GM23338 (cell line): ENCODE measurements at regions not wholly inside any gene's neighbourhood (a gene's known extent, or its start where the extent isn't known, plus 50 kb on each side); places are given as distances from the start of the nearest gene placed in this dataset.

Experiments
- ATAC-seq: fragments of 200-7000 bp; cut with Tn5 transposase; 3 replicates; pipeline ENCODE4 v1.9.1; 2020
- DNase-seq: peaks from one replicate; pipeline ENCODE4 v3.0.0-alpha.2; 2015; ENCODE audit warnings: low spot score
- H2AFZ ChIP-seq: fragments of 200-600 bp; sonication (generic); 2 replicates; pipeline ENCODE4 v1.8.0; 2016; ENCODE audit warnings: antibody characterized with exemption, mild to moderate bottlenecking, moderate library complexity
- H3F3A ChIP-seq: fragments of 200-600 bp; sonication (generic); replicated peaks from 2 replicates; pipeline ENCODE4 v1.8.0; 2017; ENCODE audit warnings: antibody characterized with exemption, mixed run types, low read depth
- H3K27ac ChIP-seq: fragments of 200-600 bp; sonication (generic); 2 replicates; pipeline ENCODE4 v1.6.1; 2016; ENCODE audit warnings: low read depth
- H3K27me3 ChIP-seq: fragments of 200-600 bp; sonication (generic); 2 replicates; pipeline ENCODE4 v1.8.0; 2016; ENCODE audit warnings: mild to moderate bottlenecking, mixed run types, moderate library complexity; ENCODE audit not compliant: insufficient read depth
- H3K36me3 ChIP-seq: fragments of 200-600 bp; sonication (generic); 2 replicates; pipeline ENCODE4 v1.8.0; 2016; ENCODE audit warnings: mild to moderate bottlenecking; ENCODE audit not compliant: insufficient read depth
- H3K4me1 ChIP-seq: fragments of 200-600 bp; sonication (generic); 2 replicates; pipeline ENCODE4 v1.8.0; 2016; ENCODE audit warnings: mild to moderate bottlenecking, moderate library complexity; ENCODE audit not compliant: insufficient read depth
- H3K4me2 ChIP-seq: fragments of 200-600 bp; sonication (generic); 2 replicates; pipeline ENCODE4 v1.7.1; 2017; ENCODE audit warnings: mixed run types
- H3K4me3 ChIP-seq: fragments of 200-600 bp; sonication (generic); 2 replicates; pipeline ENCODE4 v1.6.1; 2016; ENCODE audit warnings: mixed run types
- H3K79me2 ChIP-seq: fragments of 200-600 bp; sonication (generic); replicated peaks from 2 replicates; pipeline ENCODE4 v1.8.0; 2017; ENCODE audit warnings: mild to moderate bottlenecking; ENCODE audit not compliant: insufficient read depth
- H3K9me2 ChIP-seq: fragments of 200-600 bp; sonication (generic); 2 replicates; pipeline ENCODE4 v1.8.0; 2017; ENCODE audit not compliant: insufficient read depth
- H4K20me1 ChIP-seq: fragments of 200-600 bp; sonication (generic); replicated peaks from 2 replicates; pipeline ENCODE4 v1.8.0; 2017; ENCODE audit warnings: mild to moderate bottlenecking; ENCODE audit not compliant: insufficient read depth
- H3K27ac Mint-ChIP-seq: 2 replicates; pipeline ENCODE4 v1.8.0; 2020; ENCODE audit warnings: inconsistent platforms, mild to moderate bottlenecking, moderate library complexity, mixed read lengths
- H3K27me3 Mint-ChIP-seq: 3 replicates; pipeline ENCODE4 v1.8.0; 2022; ENCODE audit warnings: low read depth, mild to moderate bottlenecking, moderate library complexity, mixed read lengths, inconsistent platforms; ENCODE audit not compliant: insufficient read depth, poor library complexity
- H3K36me3 Mint-ChIP-seq: 3 replicates; pipeline ENCODE4 v1.8.0; 2021; ENCODE audit warnings: low read depth, mild to moderate bottlenecking, inconsistent platforms, moderate library complexity, mixed read lengths
- H3K4me1 Mint-ChIP-seq: 3 replicates; pipeline ENCODE4 v1.8.0; 2020; ENCODE audit warnings: mild to moderate bottlenecking, inconsistent platforms, mixed read lengths
- H3K4me3 Mint-ChIP-seq: 3 replicates; pipeline ENCODE4 v1.8.0; 2021; ENCODE audit warnings: moderate library complexity, mild to moderate bottlenecking, inconsistent platforms, mixed read lengths
- H3K9me3 Mint-ChIP-seq: 3 replicates; pipeline ENCODE4 v1.8.0; 2020; ENCODE audit warnings: moderate library complexity, mild to moderate bottlenecking, inconsistent platforms, mixed read lengths
- CREB1 ChIP-seq: fragments of 250-450 bp; sonication (Bioruptor Pico); IDR thresholded peaks from 2 replicates; pipeline ENCODE4 v1.5.0; 2020; ENCODE audit warnings: low read depth, mild to moderate bottlenecking, moderate library complexity
- CTCF ChIP-seq, 2 experiments: fragments of 200-600 bp in 1 of 2; sonication (generic) in 1 of 2; conservative IDR thresholded peaks; 2 replicates each; pipeline versions ENCODE4 v1.5.1 to v1.6.1; 2016 to 2017; ENCODE audit warnings: antibody characterized with exemption in 2 of 2, low read depth in 2 of 2, mild to moderate bottlenecking in 2 of 2, moderate library complexity in 1 of 2
- ETS1 ChIP-seq: IDR thresholded peaks from 2 replicates; pipeline ENCODE4 v1.6.1; 2016; ENCODE audit warnings: antibody characterized with exemption
- EZH2 ChIP-seq: fragments of 200-600 bp; sonication (generic); IDR thresholded peaks from one replicate; pipeline ENCODE4 v1.8.0; 2017; ENCODE audit warnings: antibody characterized with exemption, mild to moderate bottlenecking, low read depth; ENCODE audit not compliant: unreplicated experiment
- EZH2phosphoT487 ChIP-seq: fragments of 200-600 bp; sonication (generic); IDR thresholded peaks from one replicate; pipeline ENCODE4 v1.8.1; 2018; ENCODE audit warnings: antibody characterized with exemption; ENCODE audit not compliant: unreplicated experiment
- JUNB ChIP-seq: IDR thresholded peaks from one replicate; pipeline ENCODE4 v1.6.1; 2016; ENCODE audit warnings: antibody characterized with exemption; ENCODE audit not compliant: unreplicated experiment
- NANOG ChIP-seq: IDR thresholded peaks from 2 replicates; pipeline ENCODE4 v1.6.1; 2016; ENCODE audit warnings: antibody characterized with exemption, borderline replicate concordance
- POLR2AphosphoS5 ChIP-seq: IDR thresholded peaks from 2 replicates; pipeline ENCODE4 v1.6.1; 2016; ENCODE audit warnings: antibody characterized with exemption, low read depth
- REST ChIP-seq: IDR thresholded peaks from one replicate; pipeline ENCODE4 v1.6.1; 2018; ENCODE audit warnings: antibody characterized with exemption; ENCODE audit not compliant: unreplicated experiment
- STAT1 ChIP-seq: IDR thresholded peaks from one replicate; pipeline ENCODE4 v1.6.1; 2016; ENCODE audit warnings: antibody characterized with exemption; ENCODE audit not compliant: unreplicated experiment
- ZNF114 ChIP-seq: fragments of 250-450 bp; sonication (Bioruptor Pico); IDR thresholded peaks from 2 replicates; pipeline ENCODE4 v1.5.0; 2020; ENCODE audit warnings: mild to moderate bottlenecking, moderate library complexity
- ZNF331 ChIP-seq: fragments of 250-450 bp; sonication (Bioruptor Pico); IDR thresholded peaks from 2 replicates; pipeline ENCODE4 v1.5.0; 2020; ENCODE audit warnings: low read depth, mild to moderate bottlenecking, moderate library complexity
- ZNF462 ChIP-seq: fragments of 250-450 bp; sonication (Bioruptor Pico); IDR thresholded peaks from 2 replicates; pipeline ENCODE4 v1.5.0; 2020; ENCODE audit warnings: mild to moderate bottlenecking, moderate library complexity

- no peaks in the 10 kb centered on the region for H3F3A ChIP-seq
- no peaks in the 10 kb centered on the region for H3K4me1 ChIP-seq
- peaks cover 12% of the 10 kb centered on the region; the same call in 2 of the 3 replicates for H3K4me1 Mint-ChIP-seq
- TF ChIP-seq ZNF462 (CRISPR knock-in tag) (no peak), STAT1 (no peak), ZNF331 (CRISPR knock-in tag) (no peak), JUNB (no peak), ZNF114 (CRISPR knock-in tag) (no peak), EZH2 (no peak), REST (no peak), CTCF (conservative IDR thresholded peaks at IDR 0.05; ENCODE audit: low read depth in 2 of 2) (no peak), ETS1 (no peak), POLR2AphosphoS5 (no peak), CREB1 (CRISPR knock-in tag) (no peak), EZH2phosphoT487 (no peak), NANOG (no peak)
- H3K9me3 Mint-ChIP-seq: no peaks in the 10 kb centered on the region
- DNase-seq (no peak), ATAC-seq (no peak)
- H3K27me3 Mint-ChIP-seq: no peaks in the 10 kb centered on the region
- no peak overlapping the region for H3K27ac ChIP-seq
- H3K4me2 ChIP-seq: no peak overlapping the region
- peaks cover 5% of the 10 kb centered on the region for H3K9me2 ChIP-seq
- no peaks in the 10 kb centered on the region for H3K36me3 Mint-ChIP-seq
- H3K27me3 ChIP-seq: no peaks in the 10 kb centered on the region
- H3K36me3 ChIP-seq: no peaks in the 10 kb centered on the region
- H3K79me2 ChIP-seq: no peaks in the 10 kb centered on the region
- no peak overlapping the region for H3K4me3 Mint-ChIP-seq
- H2AFZ ChIP-seq: no peak overlapping the region
- no peaks in the 10 kb centered on the region for H4K20me1 ChIP-seq
- no peak overlapping the region for H3K4me3 ChIP-seq
- no peak overlapping the region for H3K27ac Mint-ChIP-seq
Observed at GRCh38 chr12:91894911-91895310, 250.7 kb downstream of the BTG1 start.
